Activated naive CD4-positive, alpha-beta T cell treated with anti-CD3 and anti-CD28 coated beads, Interleukin-2, amount 50 U/mL, for 24 hours (primary cell): ENCODE measurements at regions not wholly inside any gene's neighbourhood (a gene's known extent, or its start where the extent isn't known, plus 50 kb on each side); places are given as distances from the start of the nearest gene placed in this dataset.

Source experiments
- H3K27ac Mint-ChIP-seq: one replicate; pipeline ENCODE4 v1.8.0; 2021; ENCODE audit warnings: mild to moderate bottlenecking, mixed read lengths
- H3K27me3 Mint-ChIP-seq: one replicate; pipeline ENCODE4 v1.8.0; 2021; ENCODE audit warnings: mixed read lengths
- H3K36me3 Mint-ChIP-seq: one replicate; pipeline ENCODE4 v1.8.0; 2021; ENCODE audit warnings: mixed read lengths
- H3K4me1 Mint-ChIP-seq: one replicate; pipeline ENCODE4 v1.8.0; 2021; ENCODE audit warnings: mixed read lengths
- H3K4me3 Mint-ChIP-seq: one replicate; pipeline ENCODE4 v1.8.0; 2021; ENCODE audit warnings: mild to moderate bottlenecking, mixed read lengths
- H3K9me3 Mint-ChIP-seq: one replicate; pipeline ENCODE4 v1.8.0; 2021; ENCODE audit warnings: mixed read lengths

GRCh38 chr16:81185416-81185815, 53.1 kb upstream of the BCO1 start:
- Mint-ChIP-seq H3K9me3 (no peaks in the 10 kb centered on the region), H3K27ac (no peak overlapping the region), H3K27me3 (no peaks in the 10 kb centered on the region), H3K4me1 (no peaks in the 10 kb centered on the region), H3K4me3 (no peak overlapping the region), H3K36me3 (no peaks in the 10 kb centered on the region)

DNA sequence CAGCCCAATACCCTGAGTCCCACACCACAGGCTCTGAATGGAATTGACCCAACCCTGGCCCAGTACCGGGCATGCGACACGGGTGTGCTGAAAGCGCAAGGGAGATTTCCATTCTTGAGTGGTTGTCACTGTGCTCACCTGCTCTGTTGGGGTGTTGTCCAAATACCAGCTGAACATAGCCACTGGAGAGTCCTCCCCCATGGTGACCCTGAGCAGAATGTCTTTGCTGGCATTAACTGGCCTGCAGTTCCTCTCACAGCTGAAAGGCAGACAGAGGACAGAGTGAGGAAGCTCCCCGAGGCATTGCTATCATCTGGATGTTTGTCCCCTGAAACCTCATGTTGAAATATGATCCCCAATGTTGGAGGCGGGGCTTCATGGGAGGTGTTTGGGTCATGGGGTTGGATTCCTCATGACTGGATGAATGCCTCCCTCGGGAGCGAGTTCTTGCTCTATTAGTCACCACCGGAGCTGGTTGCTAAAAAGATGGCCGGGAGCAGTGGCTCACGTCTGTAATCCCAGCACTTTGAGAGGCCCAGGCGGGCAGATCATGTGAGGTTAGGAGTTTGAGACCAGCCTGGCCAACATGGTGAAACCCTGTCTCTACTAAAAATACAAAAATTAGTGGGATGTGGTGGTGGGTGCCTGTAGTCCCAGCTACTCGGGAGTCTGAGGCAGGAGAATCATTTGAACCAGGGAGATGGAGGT, 57.3 kb upstream of the BCO1 start:
- Mint-ChIP-seq H3K36me3 (no peaks in the 10 kb centered on the region), H3K4me1 (no peaks in the 10 kb centered on the region), H3K4me3 (no peak overlapping the region), H3K27me3 (no peaks in the 10 kb centered on the region), H3K9me3 (no peaks in the 10 kb centered on the region), H3K27ac (no peak overlapping the region)

DNA sequence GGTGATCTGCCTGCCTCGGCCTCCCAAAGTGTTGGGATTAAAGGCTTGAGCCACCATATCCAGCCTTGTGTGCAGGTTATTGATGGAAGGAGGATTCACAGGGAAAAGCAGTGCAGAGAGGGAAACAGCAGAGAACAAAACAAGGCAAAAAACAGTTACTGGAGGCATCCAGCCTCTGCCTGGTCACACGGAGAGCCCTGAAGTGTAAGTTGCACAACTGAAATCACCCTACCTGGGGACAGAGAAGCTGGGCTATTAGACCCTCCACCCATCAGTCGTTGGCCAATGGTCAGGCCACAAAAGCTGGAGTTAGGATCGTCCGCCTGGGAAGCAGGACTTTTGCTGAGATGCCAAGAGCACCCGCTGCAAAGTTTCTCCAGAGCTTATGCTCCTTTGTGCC, 57.9 kb upstream of the BCO1 start:
- Mint-ChIP-seq H3K4me1 (no peaks in the 10 kb centered on the region), H3K36me3 (no peaks in the 10 kb centered on the region), H3K27ac (no peak overlapping the region), H3K4me3 (no peak overlapping the region), H3K27me3 (no peaks in the 10 kb centered on the region), H3K9me3 (no peaks in the 10 kb centered on the region)

DNA sequence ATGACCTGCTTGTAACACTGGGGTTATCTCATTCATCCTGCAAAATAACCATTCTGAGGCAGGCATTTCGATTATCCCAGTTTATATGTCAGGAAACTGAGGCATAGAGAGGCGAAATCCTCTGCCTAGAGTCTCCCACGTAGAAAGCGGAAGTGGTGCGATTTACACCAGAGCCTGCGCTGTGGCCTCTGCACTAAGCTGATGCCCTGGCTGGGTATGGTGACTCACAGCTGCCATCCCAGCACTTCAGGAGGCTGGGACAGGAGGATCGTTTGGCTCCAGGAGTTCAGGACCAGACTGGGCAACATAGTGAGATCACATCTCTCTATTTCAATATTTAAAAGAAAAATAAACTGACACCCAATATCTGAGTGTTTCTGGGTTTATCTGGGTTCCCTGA, 59.3 kb upstream of the BCO1 start:
- Mint-ChIP-seq H3K36me3 (no peaks in the 10 kb centered on the region), H3K4me3 (no peak overlapping the region), H3K9me3 (no peaks in the 10 kb centered on the region), H3K27ac (no peak overlapping the region), H3K27me3 (no peaks in the 10 kb centered on the region), H3K4me1 (no peaks in the 10 kb centered on the region)

- no peaks in the 10 kb centered on the region for H3K36me3 Mint-ChIP-seq
- no peak overlapping the region for H3K27ac Mint-ChIP-seq
- H3K9me3 Mint-ChIP-seq: no peaks in the 10 kb centered on the region
- peaks cover 4% of the 10 kb centered on the region for H3K27me3 Mint-ChIP-seq
- no peaks in the 10 kb centered on the region for H3K4me1 Mint-ChIP-seq
- no peak overlapping the region for H3K4me3 Mint-ChIP-seq
Measured at GRCh38 chr16:81175325-81175891, 63.1 kb upstream of the BCO1 start.

- no peaks in the 10 kb centered on the region for H3K4me1 Mint-ChIP-seq
- H3K27me3 Mint-ChIP-seq: peaks cover 6% of the 10 kb centered on the region
- H3K9me3 Mint-ChIP-seq: no peaks in the 10 kb centered on the region
- H3K36me3 Mint-ChIP-seq: no peaks in the 10 kb centered on the region
- no peak overlapping the region for H3K27ac Mint-ChIP-seq
- no peak overlapping the region for H3K4me3 Mint-ChIP-seq
Measured at GRCh38 chr16:81174644-81175324, 63.7 kb upstream of the BCO1 start.

DNA sequence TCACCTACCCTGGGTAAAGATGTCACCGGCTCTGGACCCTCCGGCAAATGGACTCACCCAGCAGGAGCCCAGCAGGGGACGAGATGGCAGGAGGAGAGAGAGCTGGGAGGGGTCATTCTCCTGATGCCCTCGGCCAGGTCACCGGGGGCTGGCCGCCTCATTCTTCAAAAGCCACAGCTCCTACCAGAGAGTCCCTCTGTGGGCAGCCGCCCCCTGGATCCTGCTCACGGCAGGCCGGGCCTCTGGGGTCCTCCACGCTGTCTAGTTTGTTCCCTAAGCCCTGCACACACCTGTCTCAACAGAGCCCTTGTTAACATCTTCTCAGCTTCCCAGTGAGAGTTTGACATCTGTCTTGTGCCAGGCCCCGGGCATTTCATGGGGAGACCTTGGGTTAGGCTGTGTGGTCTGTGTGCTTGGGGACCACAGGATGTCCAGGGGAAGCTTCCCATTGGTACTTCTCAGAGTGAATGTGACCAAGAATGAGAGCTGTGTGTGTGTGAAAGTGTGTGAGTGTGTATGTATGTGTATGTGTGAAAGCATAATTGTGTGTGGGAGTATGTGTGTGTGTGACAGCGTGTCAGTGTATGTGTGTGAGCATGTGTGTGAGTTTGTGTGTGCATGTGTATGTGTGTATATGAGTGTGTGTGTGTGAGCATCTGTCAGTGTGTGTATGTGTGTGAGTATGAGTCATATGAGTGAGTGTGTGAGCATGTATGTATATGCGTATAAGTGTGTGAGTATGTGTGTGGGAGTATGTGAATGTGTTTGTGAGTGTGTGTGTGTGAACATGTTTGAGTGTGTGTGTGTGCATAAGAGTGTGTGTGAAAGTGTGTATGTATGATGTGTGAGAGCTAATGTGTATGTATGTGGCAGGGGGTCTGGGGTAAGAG, 65.5 kb upstream of the BCO1 start:
- Mint-ChIP-seq H3K27ac (no peak overlapping the region), H3K4me1 (no peaks in the 10 kb centered on the region), H3K9me3 (no peaks in the 10 kb centered on the region), H3K36me3 (no peaks in the 10 kb centered on the region), H3K4me3 (no peak overlapping the region), H3K27me3 (peaks cover 6% of the 10 kb centered on the region)

DNA sequence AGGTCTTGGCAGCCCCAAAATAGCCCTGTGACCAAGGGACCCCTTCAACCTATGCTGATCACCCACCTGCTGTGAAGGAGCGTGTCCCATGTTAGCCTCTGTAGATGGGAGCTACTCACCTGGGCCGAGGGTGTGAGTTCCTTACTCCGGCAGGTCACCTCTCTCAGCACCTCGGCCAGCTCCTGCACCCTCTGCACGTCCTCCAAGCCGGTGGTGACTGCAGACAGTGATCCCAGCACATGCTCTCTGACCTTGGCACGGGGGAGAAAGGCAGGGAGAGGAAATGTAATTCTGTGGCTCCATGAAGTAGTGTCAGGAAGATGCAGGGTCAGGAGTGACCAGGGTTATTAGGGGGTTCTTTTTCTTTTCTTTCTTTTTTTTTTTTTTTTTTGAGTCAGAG, 67.7 kb upstream of the BCO1 start:
- no peaks in the 10 kb centered on the region for H3K9me3 Mint-ChIP-seq
- no peaks in the 10 kb centered on the region for H3K4me1 Mint-ChIP-seq

DNA sequence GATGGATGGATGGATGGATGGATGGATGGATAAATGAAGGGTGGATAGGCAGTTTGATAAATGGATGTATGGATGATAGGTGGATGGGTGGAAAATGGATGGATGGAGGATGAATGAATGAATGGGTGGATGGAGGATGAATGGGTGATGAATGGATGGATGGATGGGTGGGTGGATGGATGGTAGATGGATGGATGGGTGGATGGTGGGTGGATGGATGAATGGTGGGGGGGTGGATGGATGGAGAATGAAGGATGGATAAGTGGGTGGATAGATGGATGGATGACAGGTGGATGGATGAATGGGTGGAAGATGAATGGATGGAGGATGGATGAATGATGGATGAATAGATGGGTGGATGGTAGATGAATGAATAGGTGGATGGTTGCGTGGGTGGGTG, 70.1 kb upstream of the BCO1 start:
- Mint-ChIP-seq H3K4me3 (no peak overlapping the region), H3K36me3 (no peaks in the 10 kb centered on the region), H3K9me3 (no peaks in the 10 kb centered on the region), H3K4me1 (no peaks in the 10 kb centered on the region), H3K27ac (no peak overlapping the region), H3K27me3 (peaks cover 6% of the 10 kb centered on the region)

More for the DNA sequence above, 67.7 kb upstream of the BCO1 start:
- Mint-ChIP-seq H3K36me3 (no peaks in the 10 kb centered on the region), H3K27ac (no peak overlapping the region), H3K27me3 (peaks cover 6% of the 10 kb centered on the region), H3K4me3 (no peak overlapping the region)

DNA sequence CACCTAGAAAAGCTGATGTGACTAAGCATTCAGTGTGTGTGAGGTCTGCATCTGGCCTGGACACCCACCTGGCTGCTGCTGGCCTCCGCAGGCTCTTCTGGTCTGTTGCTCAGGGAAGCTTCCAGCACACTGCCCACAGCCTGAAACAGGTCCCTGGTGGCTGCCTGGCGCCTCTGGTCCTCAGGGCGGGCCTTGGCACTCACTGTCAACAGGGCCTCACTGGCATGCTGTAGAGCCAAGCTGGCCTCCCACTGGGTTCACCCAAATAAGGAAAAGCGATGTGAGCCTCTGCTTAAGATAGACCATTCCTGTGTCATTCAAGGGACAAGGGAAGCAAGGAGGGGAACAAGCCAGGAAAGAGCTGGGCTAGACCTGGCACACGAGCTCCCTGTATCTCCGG, 70.6 kb upstream of the BCO1 start:
- no peak overlapping the region for H3K27ac Mint-ChIP-seq
- no peak overlapping the region for H3K4me3 Mint-ChIP-seq
- no peaks in the 10 kb centered on the region for H3K4me1 Mint-ChIP-seq
- H3K36me3 Mint-ChIP-seq: no peaks in the 10 kb centered on the region
- H3K27me3 Mint-ChIP-seq: peaks cover 6% of the 10 kb centered on the region
- no peaks in the 10 kb centered on the region for H3K9me3 Mint-ChIP-seq

GRCh38 chr16:81166417-81167300, 70.5 kb upstream of the GCSH start:
- H3K27me3 Mint-ChIP-seq: peaks cover 6% of the 10 kb centered on the region
- no peaks in the 10 kb centered on the region for H3K36me3 Mint-ChIP-seq
- no peak overlapping the region for H3K4me3 Mint-ChIP-seq
- H3K9me3 Mint-ChIP-seq: no peaks in the 10 kb centered on the region
- H3K4me1 Mint-ChIP-seq: no peaks in the 10 kb centered on the region
- H3K27ac Mint-ChIP-seq: no peak overlapping the region

DNA sequence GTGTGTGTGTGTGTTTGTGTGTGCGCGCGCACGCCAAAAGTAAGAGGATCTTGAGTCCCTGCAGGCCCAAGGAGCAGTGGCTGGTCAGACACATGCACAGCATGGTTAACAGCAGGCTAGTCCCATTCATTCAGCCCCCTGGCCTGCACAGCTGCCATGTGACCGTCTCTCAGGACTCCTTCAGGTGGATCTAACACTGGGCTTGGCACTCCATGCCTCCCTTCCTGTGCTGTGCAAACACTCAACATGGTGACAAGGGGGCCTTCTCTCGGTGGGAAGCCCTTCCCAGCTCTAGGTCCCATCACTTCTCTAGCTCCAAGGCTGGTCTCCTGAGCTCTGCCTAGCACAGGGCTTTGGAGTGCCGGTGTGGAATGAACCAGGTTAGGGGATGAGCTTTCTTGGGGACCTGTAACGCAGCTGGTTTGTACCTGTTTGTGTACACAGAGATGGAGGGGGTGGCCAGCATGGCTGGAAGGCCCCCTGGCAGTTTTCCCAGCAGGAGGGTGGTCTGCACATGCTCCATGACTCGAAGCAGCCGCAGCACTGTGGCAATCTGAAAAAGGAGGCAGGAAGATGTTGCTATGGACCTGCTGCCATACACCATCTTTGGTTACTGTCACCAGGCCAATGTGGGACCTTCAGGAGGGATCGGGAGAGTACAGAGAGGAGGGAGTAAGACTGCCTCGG, 69.4 kb upstream of the GCSH start:
- H3K9me3 Mint-ChIP-seq: no peaks in the 10 kb centered on the region
- no peaks in the 10 kb centered on the region for H3K36me3 Mint-ChIP-seq
- no peak overlapping the region for H3K4me3 Mint-ChIP-seq
- no peaks in the 10 kb centered on the region for H3K4me1 Mint-ChIP-seq
- peaks cover 2% of the 10 kb centered on the region for H3K27me3 Mint-ChIP-seq
- H3K27ac Mint-ChIP-seq: peak overlapping the region; percentile 9

DNA sequence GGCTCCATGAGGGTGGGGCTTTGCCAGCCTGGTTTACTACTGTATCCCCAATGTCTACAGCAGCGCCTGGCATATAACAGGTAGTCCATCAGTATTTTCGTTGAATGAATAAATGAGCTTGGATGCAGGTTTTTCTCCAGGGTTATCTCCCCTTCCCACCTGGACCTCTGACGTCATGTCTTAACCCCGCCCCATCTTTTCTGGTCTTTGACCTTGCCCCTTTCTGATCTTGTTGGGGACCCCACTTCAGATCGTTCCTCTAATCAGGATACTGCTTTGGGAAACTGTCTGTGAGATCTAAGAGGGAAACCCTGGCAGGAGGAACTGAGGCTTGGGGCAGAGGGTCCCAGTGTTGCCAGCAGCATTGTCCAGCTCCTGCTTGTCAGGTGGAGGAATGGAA, 68.8 kb upstream of the GCSH start:
- H3K4me1 Mint-ChIP-seq: no peaks in the 10 kb centered on the region
- no peaks in the 10 kb centered on the region for H3K36me3 Mint-ChIP-seq
- H3K27me3 Mint-ChIP-seq: no peaks in the 10 kb centered on the region
- no peak overlapping the region for H3K4me3 Mint-ChIP-seq
- H3K9me3 Mint-ChIP-seq: no peaks in the 10 kb centered on the region
- H3K27ac Mint-ChIP-seq: no peak overlapping the region

DNA sequence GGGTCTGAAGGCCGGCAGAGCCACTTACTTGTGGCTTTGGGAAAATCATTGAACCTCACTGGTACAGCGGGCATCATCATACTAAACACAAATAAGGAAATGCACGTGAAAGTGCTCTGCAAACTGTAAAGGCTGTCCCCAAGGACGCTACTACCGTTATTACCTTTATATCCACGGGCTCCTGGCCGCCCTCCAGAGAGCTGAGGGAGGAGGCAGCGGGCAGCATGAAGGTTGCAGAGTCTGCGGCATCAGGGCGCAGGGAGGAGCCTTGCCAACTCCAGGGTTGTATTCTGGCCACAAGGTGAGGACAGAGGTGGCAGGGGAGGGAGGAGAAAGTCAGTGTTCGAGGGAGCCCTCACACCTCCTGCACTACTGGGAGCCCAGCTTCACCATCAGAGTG, 68.3 kb upstream of the GCSH start:
- Mint-ChIP-seq H3K27ac (no peak overlapping the region), H3K27me3 (no peaks in the 10 kb centered on the region), H3K9me3 (no peaks in the 10 kb centered on the region), H3K4me1 (no peaks in the 10 kb centered on the region), H3K4me3 (no peak overlapping the region), H3K36me3 (no peaks in the 10 kb centered on the region)
